ENCODE measurements at regions not wholly inside any gene's neighbourhood (a gene's known extent, or its start where the extent isn't known, plus 50 kb on each side); places are given as distances from the start of the nearest gene placed in this dataset.
A peak's percentile ranks its signal among the peaks of the same experiment; 100 is the strongest.

DNA sequence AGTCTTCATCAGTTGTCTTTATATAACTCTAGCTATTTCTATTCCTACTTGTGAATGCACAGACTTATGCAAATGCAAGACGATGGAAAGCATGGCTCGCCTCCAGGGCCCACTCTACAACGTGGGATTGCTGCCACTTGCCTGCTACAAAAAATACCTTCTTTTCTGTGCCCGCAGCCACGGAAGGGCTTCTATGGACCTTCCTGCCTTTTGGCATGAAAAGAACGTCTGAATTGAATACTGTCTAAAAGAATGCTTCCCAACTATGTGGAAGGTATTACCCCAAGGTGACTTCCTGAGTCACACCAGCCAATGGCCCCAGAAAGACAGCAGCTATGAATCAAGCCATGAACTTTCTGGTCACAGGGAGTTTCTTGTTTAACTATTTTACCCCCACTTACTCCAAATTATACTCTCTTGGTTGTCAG lies 261.2 kb downstream of the HIVEP2 start:
- no peak for DNase-seq

DNA sequence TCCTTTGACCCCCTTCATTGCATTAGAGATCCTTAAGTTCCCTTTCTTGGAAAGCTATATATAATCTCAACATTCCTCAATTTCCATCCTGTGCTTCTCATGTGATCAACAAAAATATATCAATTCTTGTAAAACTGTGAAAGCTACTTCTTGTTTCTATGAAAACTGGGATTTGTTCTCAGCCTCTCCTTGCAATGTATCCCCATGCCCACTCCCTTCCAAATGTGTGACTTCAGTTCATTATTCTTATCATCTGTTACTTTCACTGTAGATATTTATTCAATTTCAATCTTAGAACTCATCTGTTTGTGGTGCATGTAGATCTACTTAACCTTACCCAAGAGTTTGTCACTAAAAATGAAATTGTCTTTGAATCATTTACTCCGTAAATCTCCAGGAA lies 260.6 kb downstream of the HIVEP2 start:
- no peak for DNase-seq

DNA sequence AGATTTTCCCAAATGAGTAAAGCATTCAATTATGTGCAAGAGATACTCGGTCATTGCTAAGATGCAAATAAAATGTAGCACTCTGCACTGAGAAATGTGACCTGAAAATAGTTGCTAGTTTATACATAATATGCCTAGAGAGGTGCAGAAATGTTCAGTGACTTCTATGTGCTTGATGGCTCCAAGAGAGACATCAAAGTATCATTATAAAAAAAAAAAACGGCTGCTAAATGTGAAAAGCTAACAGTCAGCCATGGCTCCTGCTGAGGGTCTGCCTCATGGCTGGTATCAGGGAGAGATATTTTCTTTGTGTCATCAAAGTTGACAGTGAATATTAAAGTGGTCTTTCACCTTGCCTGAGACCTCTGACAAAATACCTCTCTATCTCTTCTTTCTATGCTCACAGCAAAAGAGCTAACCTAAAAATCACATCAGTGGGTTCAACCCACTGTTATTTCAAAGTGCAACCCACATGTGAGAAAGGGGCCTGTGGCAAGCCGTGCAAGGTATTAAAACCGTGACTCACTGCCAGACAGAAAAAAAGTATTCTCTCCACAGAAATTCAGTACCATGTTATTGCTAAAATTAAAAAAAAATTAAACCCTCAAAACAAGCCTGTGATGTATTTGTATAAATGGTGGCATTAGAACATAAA lies 259.0 kb downstream of the HIVEP2 start:
- DNase-seq: no peak

DNA sequence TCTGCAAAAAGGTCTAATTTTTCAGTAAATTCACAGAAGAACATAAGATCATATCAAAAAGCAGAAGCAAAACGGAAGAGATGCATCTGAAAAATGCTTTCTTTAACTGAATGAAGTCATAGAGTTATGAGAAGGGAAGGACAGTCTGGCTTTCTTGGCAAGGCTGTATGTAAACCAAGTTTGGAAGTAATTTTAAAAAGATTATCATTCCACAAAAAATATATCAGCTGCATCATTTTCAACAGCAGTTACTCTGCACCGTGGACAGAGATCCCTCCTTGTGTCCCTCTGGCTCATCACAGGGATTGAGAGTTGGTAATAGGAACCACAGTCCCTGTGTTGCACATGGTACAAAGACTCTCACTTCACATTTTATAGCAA lies 258.5 kb downstream of the HIVEP2 start:
- DNase-seq: no peak

DNA sequence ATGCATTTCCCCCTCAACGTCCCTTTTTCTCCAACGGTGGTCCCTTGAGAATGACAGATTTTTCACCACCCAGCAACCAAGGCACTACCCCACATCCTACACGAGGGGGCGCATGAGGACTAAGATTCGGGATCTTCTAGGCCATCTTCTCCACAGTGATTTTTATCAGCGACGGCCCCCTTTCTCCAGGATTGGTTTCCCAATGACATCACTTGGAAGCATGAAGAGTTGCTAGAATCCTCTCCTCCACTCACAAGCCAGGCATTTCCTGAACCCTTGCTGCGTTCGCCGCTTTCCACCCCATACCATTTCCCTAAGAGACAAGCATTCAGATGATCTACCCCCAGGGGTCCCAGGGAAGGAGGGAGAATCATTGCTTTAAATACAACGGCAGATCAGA lies 252.0 kb downstream of the HIVEP2 start:
- DNase-seq: peak; percentile 47

DNA sequence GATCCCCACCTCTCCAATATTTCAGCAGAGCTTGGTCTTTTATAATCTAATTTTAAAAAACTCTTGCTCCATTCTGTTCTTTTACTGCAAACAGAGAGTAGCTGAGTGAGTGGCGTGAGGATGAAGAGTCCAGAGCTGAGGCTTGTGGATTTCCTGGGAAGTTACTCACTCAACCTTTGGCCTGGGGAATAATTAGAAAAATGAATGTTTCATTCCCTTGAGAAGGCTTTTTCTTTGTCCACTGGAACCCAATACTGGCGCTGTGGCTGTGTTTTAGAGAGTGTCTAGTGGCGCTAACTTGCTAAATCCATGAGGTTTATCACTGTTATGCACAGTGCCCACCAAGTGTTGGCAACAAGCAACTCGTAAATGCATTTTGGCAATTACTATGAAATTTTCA lies 251.5 kb downstream of the HIVEP2 start:
- no peak for DNase-seq

DNA sequence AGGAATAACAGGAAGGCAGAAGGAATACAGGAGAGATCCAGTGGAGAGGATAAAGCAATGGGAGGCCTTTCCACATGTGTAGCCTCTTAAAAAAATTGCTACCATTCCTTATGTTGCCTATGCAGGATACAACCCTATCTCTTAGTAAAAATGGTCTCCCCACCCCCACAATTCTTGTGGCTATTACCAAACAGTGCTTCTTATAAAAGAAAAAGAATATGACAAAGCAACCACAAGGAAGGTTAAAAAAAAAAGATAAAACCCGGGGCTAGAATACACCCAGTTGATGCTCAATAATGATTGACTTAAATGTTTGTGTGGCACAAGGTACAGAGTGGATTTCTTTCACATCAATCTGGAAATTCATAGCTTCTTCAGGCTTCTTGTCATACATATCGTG lies 250.9 kb downstream of the HIVEP2 start:
- no peak for DNase-seq

DNA sequence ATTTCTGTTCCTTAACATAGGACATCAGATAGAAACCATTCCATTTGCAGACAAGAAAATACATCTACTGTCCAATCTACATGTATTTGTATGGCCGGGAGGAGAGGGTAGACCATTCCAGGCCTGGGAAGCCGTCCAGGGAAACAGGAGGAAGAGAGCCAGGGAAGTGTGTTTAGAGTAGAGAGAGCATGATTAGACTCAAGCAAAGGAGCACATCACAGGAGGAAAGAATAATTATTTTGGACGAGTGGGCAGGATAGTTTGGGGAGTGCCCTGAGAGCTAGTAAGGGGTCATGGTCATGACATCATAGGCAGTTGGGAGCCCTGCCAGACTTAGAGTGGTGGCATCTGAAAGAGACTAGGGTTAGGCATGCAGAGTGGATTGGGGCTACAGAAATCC lies 250.0 kb downstream of the HIVEP2 start:
- no peak for DNase-seq

DNA sequence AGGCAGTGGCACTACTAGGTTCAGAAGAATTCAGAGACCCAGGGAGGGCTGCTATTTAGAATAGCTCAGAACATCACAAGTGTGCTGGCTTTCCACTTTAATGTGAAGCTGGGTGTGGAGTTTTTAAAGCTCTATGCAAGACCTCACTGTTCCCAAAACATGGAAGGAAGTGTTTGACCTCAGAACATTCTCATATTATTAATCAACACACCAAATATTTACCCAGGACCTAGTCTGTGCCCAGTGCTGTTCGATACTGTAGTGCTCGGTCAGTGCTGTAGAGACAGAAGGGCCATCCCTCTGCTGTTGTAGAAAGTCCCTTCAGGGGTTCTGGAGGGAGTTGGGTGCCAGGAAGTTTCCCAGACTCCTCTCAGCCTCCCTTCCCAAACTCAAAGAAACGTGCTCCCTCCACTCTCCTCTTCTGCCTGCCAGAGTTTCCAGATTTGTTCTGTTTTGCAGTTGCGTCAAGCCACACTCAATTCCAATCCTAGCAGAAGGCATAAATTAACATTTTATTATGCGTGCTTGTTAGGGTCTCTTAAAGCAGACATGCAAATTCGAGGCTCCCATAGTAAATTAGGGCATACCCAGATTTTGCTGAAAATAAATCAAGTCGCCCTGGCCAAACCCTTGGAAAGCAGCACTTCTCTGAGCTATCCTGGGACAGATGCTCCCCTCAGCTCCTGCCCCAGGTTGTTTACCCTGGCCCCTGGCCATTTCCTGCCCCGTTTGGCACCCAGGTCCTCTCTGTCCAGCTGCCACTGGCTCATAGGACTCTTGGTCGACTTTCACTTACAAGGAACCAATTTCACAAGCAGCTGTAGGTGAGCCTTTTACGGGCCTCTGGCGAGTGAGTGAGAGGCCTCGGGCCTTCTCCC lies 248.6 kb downstream of the HIVEP2 start:
- no peak for DNase-seq

DNA sequence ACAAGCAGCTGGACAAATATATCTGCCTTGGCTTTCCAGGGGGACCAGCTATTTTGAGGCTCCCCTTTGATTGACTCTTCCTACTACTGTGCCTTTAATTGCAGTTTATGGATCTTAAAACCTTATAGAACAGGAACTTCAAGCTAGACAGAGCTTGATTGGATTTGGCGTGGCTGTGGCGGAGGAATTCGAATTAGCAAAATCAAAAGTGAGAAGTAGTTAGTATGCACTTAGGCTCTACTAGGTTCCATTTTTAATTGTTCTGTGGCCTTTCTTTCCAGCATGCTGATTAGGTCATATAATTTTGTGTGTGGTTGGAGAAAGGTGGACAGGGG lies 248.0 kb downstream of the HIVEP2 start:
- DNase-seq: no peak

DNA sequence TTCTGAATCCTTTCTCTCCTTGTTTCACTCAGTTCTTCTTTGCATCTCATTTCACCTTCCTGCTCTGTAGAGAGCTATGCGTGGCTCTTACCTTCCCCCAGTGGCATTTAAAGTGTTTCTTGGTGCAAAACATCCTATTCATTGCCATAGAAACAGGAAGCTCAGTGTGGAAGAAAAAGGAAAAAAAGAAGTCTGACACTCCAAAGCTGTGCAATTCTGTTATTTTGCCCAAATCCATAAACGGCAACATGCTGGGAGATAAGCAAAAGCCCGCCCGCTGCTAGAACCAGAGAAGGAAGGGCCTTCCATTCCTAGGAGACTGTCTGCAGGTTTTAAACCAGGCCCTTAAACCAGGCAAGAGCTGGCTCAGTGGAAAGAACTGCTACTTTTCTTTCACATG lies 247.1 kb downstream of the HIVEP2 start:
- no peak for DNase-seq

DNA sequence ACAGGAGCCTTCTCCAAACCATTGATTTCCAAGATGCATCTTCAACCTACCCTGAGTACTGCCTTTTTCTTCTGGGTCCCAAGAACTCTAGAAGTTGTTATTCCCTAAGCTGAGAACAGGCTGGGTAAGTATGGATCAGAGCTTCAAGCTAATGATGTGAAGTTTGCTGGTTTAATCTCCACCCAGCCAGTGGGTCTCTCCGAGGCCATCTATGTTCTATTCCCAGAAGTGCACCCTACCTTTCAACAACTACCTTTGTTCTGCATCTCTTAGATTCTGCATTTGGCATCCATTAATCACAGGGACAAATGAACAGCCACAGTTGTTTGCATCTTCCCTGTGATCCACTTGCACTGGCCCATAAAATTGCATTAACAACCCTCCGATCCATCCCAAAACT lies 246.2 kb downstream of the HIVEP2 start:
- DNase-seq: no peak

DNA sequence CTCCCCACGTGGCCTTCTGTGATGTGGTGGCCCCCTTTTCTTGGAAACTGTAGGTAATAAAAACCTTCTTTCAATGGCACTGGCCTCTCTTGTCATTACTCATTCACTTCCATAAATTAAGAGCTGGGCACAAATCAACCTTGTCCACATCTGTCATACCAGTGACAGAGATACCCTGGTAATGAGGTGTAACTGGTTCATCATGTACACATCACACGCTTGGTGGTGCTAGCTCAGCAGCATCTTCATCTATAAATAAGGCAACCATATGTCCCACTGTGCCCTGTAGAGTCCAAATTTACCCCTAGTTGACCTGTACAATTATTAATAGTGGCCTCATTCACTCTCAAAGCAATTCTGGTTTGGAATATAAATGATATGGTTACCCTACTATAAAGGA lies 245.6 kb downstream of the HIVEP2 start:
- DNase-seq: no peak

DNA sequence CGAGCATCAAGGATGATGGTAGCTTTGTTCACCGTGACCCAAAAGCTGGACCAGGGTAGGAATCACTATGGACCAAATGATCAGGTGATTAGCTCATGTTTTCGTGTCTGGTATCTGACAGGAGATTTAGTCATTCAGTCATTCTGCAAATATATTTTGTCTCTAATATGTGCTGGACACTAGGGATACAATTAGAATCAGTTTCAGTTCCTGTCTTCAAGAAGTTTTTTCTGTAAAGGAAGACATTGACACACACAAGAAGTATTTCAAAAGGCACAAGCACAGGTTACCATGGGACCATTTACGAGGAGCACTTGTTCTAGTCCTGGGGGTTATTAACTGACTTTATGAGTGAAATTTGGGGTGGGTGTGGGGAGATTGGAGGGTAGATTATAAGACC lies 244.9 kb downstream of the HIVEP2 start:
- no peak for DNase-seq

DNA sequence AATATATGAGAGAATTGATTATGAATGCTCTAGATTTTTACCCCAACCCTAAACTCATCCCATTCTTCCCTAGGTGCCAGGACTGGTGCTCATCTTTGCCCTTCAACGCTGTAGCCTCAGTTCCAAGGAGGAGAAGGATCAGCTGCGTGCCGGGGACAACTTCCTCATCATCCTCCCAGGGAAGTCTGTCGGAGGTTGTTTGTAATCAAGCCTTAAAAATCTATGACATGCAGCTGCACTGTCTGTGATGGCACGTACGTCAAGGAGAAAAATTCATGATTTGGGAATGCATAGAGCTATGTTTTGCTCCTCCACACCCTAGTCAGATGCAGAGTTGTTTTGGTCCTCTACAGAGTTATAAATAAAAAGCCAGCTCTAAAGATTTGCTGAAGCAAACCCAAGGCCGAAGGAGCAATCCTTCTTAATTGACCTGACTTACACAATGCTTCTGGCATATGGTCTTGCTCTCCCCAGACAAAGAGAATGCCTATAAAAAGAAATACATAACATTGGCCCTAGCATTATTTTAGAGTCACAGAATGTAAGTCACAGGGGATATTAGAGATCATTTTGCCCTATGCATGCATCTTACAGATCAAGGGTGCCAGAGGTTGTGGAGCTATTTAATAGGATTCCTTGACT lies 244.2 kb downstream of the HIVEP2 start:
- no peak for DNase-seq

Measured in GOT3 (cell line).